OCI-LY7 (cell line): ENCODE measurements at regions not wholly inside any gene's neighbourhood (a gene's known extent, or its start where the extent isn't known, plus 50 kb on each side); places are given as distances from the start of the nearest gene placed in this dataset.

Experiments
- BruUV-seq: library from RNA; stranded (reverse); fragments of 400-500 nt; replicated peaks from 2 replicates; lab custom pipeline; 2021; lab: Mats Ljungman, UMichigan
- CTCF ChIA-PET: fragments of 300-600 bp; sonication (Branson Sonifier 250); formaldehyde crosslinking; loops from one replicate; lab custom pipeline; 2022; ENCODE audit warnings: antibody characterized with exemption; ENCODE audit not compliant: unreplicated experiment; lab: Charles Lee
- POLR2A ChIA-PET: fragments of 300-600 bp; sonication (Branson Sonifier 250); formaldehyde crosslinking; loops from one replicate; lab custom pipeline; 2022; ENCODE audit warnings: antibody characterized with exemption; lab: Charles Lee
- DNase-seq: peaks from one replicate; pipeline ENCODE4 v3.0.0-alpha.2; 2015; ENCODE audit warnings: low spot score
- H2AFZ ChIP-seq: fragments of 200-600 bp; sonication (generic), shearing (Covaris generic); 2 replicates; pipeline ENCODE4 v1.6.1; 2014; ENCODE audit warnings: mild to moderate bottlenecking, antibody characterized with exemption, low read length, moderate library complexity
- H3K27ac ChIP-seq: fragments of 200-600 bp; sonication (generic); 2 replicates; pipeline ENCODE4 v1.5.1; 2014; ENCODE audit warnings: mixed run types, low read depth, mild to moderate bottlenecking, moderate library complexity, low read length, inconsistent platforms; ENCODE audit not compliant: poor library complexity, severe bottlenecking
- H3K36me3 ChIP-seq: fragments of 200-600 bp; sonication (generic); 2 replicates; pipeline ENCODE4 v1.6.1; 2014; ENCODE audit warnings: mild to moderate bottlenecking, antibody characterized with exemption, low read length, moderate library complexity, mixed read lengths; ENCODE audit not compliant: insufficient read depth
- H3K4me1 ChIP-seq: fragments of 200-600 bp; sonication (generic); 2 replicates; pipeline ENCODE4 v1.5.1; 2014; ENCODE audit warnings: mild to moderate bottlenecking, low read length; ENCODE audit not compliant: insufficient read depth, poor library complexity, severe bottlenecking
- H3K4me2 ChIP-seq: fragments of 200-600 bp; sonication (generic); 2 replicates; pipeline ENCODE4 v1.6.1; 2014; ENCODE audit warnings: mild to moderate bottlenecking, low read length
- H3K4me3 ChIP-seq: fragments of 200-600 bp; sonication (generic); 2 replicates; pipeline ENCODE4 v1.5.1; 2014; ENCODE audit warnings: mild to moderate bottlenecking, low read depth, low read length; ENCODE audit not compliant: poor library complexity, severe bottlenecking
- H3K79me2 ChIP-seq: fragments of 200-600 bp; sonication (generic); 2 replicates; pipeline ENCODE4 v1.6.1; 2016; ENCODE audit warnings: low read depth, mild to moderate bottlenecking, low read length, moderate library complexity, mixed read lengths; ENCODE audit not compliant: insufficient read depth
- H3K9me2 ChIP-seq: fragments of 200-600 bp; sonication (generic); 2 replicates; pipeline ENCODE4 v1.6.1; 2016; ENCODE audit warnings: mild to moderate bottlenecking, low read length, mixed read lengths; ENCODE audit not compliant: insufficient read depth
- H3K9me3 ChIP-seq: fragments of 200-600 bp; sonication (generic); 2 replicates; pipeline ENCODE4 v1.6.1; 2014; ENCODE audit warnings: mild to moderate bottlenecking, mixed run types, low read length, mixed read lengths
- H4K20me1 ChIP-seq: fragments of 200-600 bp; sonication (generic); 2 replicates; pipeline ENCODE4 v1.6.1; 2014; ENCODE audit warnings: mild to moderate bottlenecking, antibody characterized with exemption, low read length, moderate library complexity, mixed read lengths; ENCODE audit not compliant: insufficient read depth
- CTCF ChIP-seq: fragments of 200-600 bp; sonication (generic); conservative IDR thresholded peaks from 2 replicates; pipeline ENCODE4 v1.5.1; 2014; ENCODE audit warnings: mild to moderate bottlenecking, antibody characterized with exemption, low read length, moderate library complexity, mixed read lengths
- EZH2phosphoT487 ChIP-seq: fragments of 200-600 bp; sonication (generic); IDR thresholded peaks from 2 replicates; pipeline ENCODE4 v1.6.1; 2018; ENCODE audit warnings: low read depth, borderline replicate concordance, mild to moderate bottlenecking, mixed run types, antibody characterized with exemption, low read length, moderate library complexity, mixed read lengths
- intact Hi-C: fragments of 100-400 bp; cut with micrococcal nuclease; formaldehyde crosslinking; loops from one replicate; pipeline ENCODE4 v1.10.0; 2022; ENCODE audit not compliant: unreplicated experiment

- no peak for DNase-seq
- Histone ChIP-seq H3K27ac (no peak overlapping the region), H3K4me2 (no peak overlapping the region), H3K36me3 (no peaks in the 10 kb centered on the region), H3K9me2 (no peaks in the 10 kb centered on the region), H3K79me2 (no peaks in the 10 kb centered on the region), H3K4me3 (no peak overlapping the region), H3K9me3 (no peaks in the 10 kb centered on the region), H2AFZ (no peak overlapping the region), H3K4me1 (no peaks in the 10 kb centered on the region), H4K20me1 (no peaks in the 10 kb centered on the region)
- ChIA-PET POLR2A (no interaction called here), CTCF (no interaction called here)
- intact Hi-C loops, result no loop called here
- BruUV-seq, result no TSS peak
- TF ChIP-seq EZH2phosphoT487 (no peak), CTCF (no peak)
Measured at GRCh38 chr6:19159561-19159960, 677.6 kb upstream of the ID4 start.

- Histone ChIP-seq H3K79me2 (no peaks in the 10 kb centered on the region), H3K27ac (no peak overlapping the region), H3K9me2 (no peaks in the 10 kb centered on the region), H2AFZ (no peak overlapping the region), H4K20me1 (no peaks in the 10 kb centered on the region), H3K4me3 (no peak overlapping the region), H3K9me3 (no peaks in the 10 kb centered on the region), H3K4me2 (no peak overlapping the region), H3K4me1 (no peaks in the 10 kb centered on the region), H3K36me3 (no peaks in the 10 kb centered on the region)
- intact Hi-C loops, result no loop called here
- no TSS peak for BruUV-seq
- ChIA-PET POLR2A (interaction anchor here (0.5 to 0.9 kb wide), 2 partner anchors 14 to 975 kb away, joined by 3 to 5 read pairs; no protein-coding TSS in a partner anchor), CTCF (no interaction called here)
- DNase-seq, result no peak
- TF ChIP-seq EZH2phosphoT487 (no peak), CTCF (no peak)
Measured at GRCh38 chr6:19160081-19160730, 677.0 kb upstream of the ID4 start.

GRCh38 chr6:19167251-19167650 lies 669.9 kb upstream of the ID4 start:
- POLR2A ChIA-PET, result interaction anchor here (0.6 kb wide), 2 partner anchors 1099 to 1617 kb away, joined by 3 to 5 read pairs; no protein-coding TSS in a partner anchor

More at GRCh38 chr6:19167251-19167650, 669.9 kb upstream of the ID4 start:
- CTCF ChIA-PET, result no interaction called here
- H3K4me1 ChIP-seq, result no peaks in the 10 kb centered on the region
- H4K20me1 ChIP-seq, result no peaks in the 10 kb centered on the region
- no TSS peak for BruUV-seq
- no peaks in the 10 kb centered on the region for H3K9me3 ChIP-seq
- H3K4me3 ChIP-seq, result no peak overlapping the region
- no peaks in the 10 kb centered on the region for H3K36me3 ChIP-seq
- no peak for DNase-seq
- TF ChIP-seq CTCF (no peak), EZH2phosphoT487 (no peak)
- H3K79me2 ChIP-seq, result no peaks in the 10 kb centered on the region
- intact Hi-C loops, result no loop called here
- no peak overlapping the region for H3K4me2 ChIP-seq
- H3K9me2 ChIP-seq, result no peaks in the 10 kb centered on the region
- no peak overlapping the region for H2AFZ ChIP-seq
- no peak overlapping the region for H3K27ac ChIP-seq
